PC-9 (cell line): ENCODE measurements at regions not wholly inside any gene's neighbourhood (a gene's known extent, or its start where the extent isn't known, plus 50 kb on each side); places are given as distances from the start of the nearest gene placed in this dataset.
A peak's percentile ranks its signal among the peaks of the same experiment; 100 is the strongest.

Experiments
- BruUV-seq: library from RNA; stranded (reverse); fragments of 400-500 nt; replicated peaks from 2 replicates; lab custom pipeline; 2021; lab: Mats Ljungman, UMichigan
- CTCF ChIA-PET: fragments of 300-600 bp; sonication (Branson Sonifier 250); formaldehyde crosslinking; loops from one replicate; lab custom pipeline; 2022; ENCODE audit warnings: antibody characterized with exemption; lab: Charles Lee
- POLR2A ChIA-PET: fragments of 300-600 bp; sonication (Branson Sonifier 250); formaldehyde crosslinking; loops from one replicate; lab custom pipeline; 2022; ENCODE audit warnings: antibody characterized with exemption; ENCODE audit not compliant: unreplicated experiment; lab: Charles Lee
- DNase-seq, 2 experiments: peaks; one replicate each; pipeline versions ENCODE4 v3.0.0 to v3.0.0-alpha.2; 2015 to 2022; ENCODE audit warnings: mixed read lengths in 1 of 2
- H2AFZ ChIP-seq: fragments of 200-600 bp; sonication (generic); 2 replicates; pipeline ENCODE4 v1.8.1; 2017; ENCODE audit warnings: antibody characterized with exemption
- H3F3A ChIP-seq: fragments of 200-600 bp; sonication (generic); 2 replicates; pipeline ENCODE4 v1.8.1; 2017; ENCODE audit warnings: antibody characterized with exemption, mild to moderate bottlenecking, low read depth; ENCODE audit not compliant: insufficient read depth
- H3K27ac ChIP-seq: fragments of 200-600 bp; sonication (generic); 2 replicates; pipeline ENCODE4 v1.6.1; 2016; ENCODE audit warnings: mixed run types
- H3K27me3 ChIP-seq: fragments of 200-600 bp; sonication (generic); 2 replicates; pipeline ENCODE4 v1.6.1; 2016; ENCODE audit warnings: low read depth, mixed run types; ENCODE audit not compliant: insufficient read depth
- H3K36me3 ChIP-seq: fragments of 200-600 bp; sonication (generic); 2 replicates; pipeline ENCODE4 v1.6.1; 2016; ENCODE audit warnings: low read depth, mixed run types
- H3K4me1 ChIP-seq: fragments of 200-600 bp; sonication (generic); replicated peaks from 2 replicates; pipeline ENCODE4 v1.6.1; 2016; ENCODE audit warnings: mixed run types; ENCODE audit not compliant: insufficient read depth
- H3K4me2 ChIP-seq: fragments of 200-600 bp; sonication (generic); 2 replicates; pipeline ENCODE4 v1.6.1; 2017; ENCODE audit warnings: mixed run types
- H3K4me3 ChIP-seq: fragments of 200-600 bp; sonication (generic); 2 replicates; pipeline ENCODE4 v1.6.1; 2016; ENCODE audit warnings: mixed run types
- H3K79me2 ChIP-seq: fragments of 200-600 bp; sonication (generic); 2 replicates; pipeline ENCODE4 v1.6.1; 2017; ENCODE audit warnings: low read depth, mixed run types
- H3K9me2 ChIP-seq: fragments of 200-600 bp; sonication (generic); 2 replicates; pipeline ENCODE4 v1.8.1; 2017; ENCODE audit warnings: mild to moderate bottlenecking; ENCODE audit not compliant: insufficient read depth
- H3K9me3 ChIP-seq: fragments of 200-600 bp; sonication (generic); 2 replicates; pipeline ENCODE4 v1.8.1; 2016; ENCODE audit warnings: low read depth; ENCODE audit not compliant: insufficient read depth
- H4K20me1 ChIP-seq: fragments of 200-600 bp; sonication (generic); 2 replicates; pipeline ENCODE4 v1.8.1; 2017; ENCODE audit not compliant: insufficient read depth
- EZH2 ChIP-seq: fragments of 200-600 bp; sonication (generic); IDR thresholded peaks from 2 replicates; pipeline ENCODE4 v1.8.0; 2017; ENCODE audit warnings: antibody characterized with exemption, low read depth
- intact Hi-C: fragments of 100-400 bp; cut with micrococcal nuclease; formaldehyde crosslinking; loops from one replicate; pipeline ENCODE4 v1.10.0; 2022; ENCODE audit not compliant: unreplicated experiment
- TF ChIP-seq, protein P1 (sequence below): fragments of 200-600 bp; sonication (generic); conservative IDR thresholded peaks from 2 replicates; pipeline ENCODE4 v1.6.1; 2017; ENCODE audit warnings: mixed run types, antibody characterized with exemption, mild to moderate bottlenecking, moderate library complexity

DNA sequence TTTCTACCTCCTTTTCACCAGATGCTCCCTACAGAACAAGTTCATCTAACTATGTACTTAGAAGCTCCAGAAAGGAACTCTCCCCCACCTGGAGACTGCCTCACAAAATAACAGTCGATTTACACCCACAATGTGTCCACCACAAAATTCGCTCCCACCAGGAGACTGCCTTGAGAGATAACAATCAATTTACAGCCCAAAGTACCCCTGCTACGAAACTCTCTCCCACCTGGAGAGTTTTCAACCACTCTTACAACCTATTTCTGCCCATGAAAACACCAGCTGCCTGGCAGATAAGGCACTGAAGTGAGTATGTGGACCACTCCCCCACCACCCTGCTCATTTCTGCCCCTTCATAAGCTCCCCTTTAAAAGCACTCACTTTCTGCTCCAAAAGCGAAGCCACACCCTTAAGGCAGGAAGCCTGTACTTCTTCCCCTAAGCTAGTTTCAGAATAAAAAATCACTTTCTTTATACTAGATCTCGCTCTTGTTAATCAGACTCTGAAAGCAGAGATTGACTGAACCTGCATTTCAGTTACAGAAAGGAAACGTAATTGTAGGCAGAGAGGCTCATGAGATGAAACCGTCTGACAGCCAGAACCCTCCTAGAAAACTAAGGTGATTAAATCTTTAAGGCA is 94.4 kb upstream of the RBBP8 start:
- H3K79me2 ChIP-seq, result no peaks in the 10 kb centered on the region
- no peak overlapping the region for H3K4me3 ChIP-seq
- peaks cover 13% of the 10 kb centered on the region for H3K4me1 ChIP-seq
- no peak overlapping the region for H3K27ac ChIP-seq
- BruUV-seq, result no TSS peak
- CTCF ChIA-PET, result no interaction called here
- H3K27me3 ChIP-seq, result no peaks in the 10 kb centered on the region
- no peaks in the 10 kb centered on the region for H3K36me3 ChIP-seq
- H3F3A ChIP-seq, result no peaks in the 10 kb centered on the region
- POLR2A ChIA-PET, result interaction anchor here (0.5 kb wide), 1 partner anchor 36 kb away, joined by 15 read pairs; no protein-coding TSS in a partner anchor
- intact Hi-C loops, result no loop called here
- no peak overlapping the region for H2AFZ ChIP-seq
- H4K20me1 ChIP-seq, result no peaks in the 10 kb centered on the region
- TF ChIP-seq EZH2, result no peak
- TF ChIP-seq, protein P1, sequence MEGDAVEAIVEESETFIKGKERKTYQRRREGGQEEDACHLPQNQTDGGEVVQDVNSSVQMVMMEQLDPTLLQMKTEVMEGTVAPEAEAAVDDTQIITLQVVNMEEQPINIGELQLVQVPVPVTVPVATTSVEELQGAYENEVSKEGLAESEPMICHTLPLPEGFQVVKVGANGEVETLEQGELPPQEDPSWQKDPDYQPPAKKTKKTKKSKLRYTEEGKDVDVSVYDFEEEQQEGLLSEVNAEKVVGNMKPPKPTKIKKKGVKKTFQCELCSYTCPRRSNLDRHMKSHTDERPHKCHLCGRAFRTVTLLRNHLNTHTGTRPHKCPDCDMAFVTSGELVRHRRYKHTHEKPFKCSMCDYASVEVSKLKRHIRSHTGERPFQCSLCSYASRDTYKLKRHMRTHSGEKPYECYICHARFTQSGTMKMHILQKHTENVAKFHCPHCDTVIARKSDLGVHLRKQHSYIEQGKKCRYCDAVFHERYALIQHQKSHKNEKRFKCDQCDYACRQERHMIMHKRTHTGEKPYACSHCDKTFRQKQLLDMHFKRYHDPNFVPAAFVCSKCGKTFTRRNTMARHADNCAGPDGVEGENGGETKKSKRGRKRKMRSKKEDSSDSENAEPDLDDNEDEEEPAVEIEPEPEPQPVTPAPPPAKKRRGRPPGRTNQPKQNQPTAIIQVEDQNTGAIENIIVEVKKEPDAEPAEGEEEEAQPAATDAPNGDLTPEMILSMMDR, result no peak
- no peak for DNase-seq
- H3K9me3 ChIP-seq, result no peaks in the 10 kb centered on the region
- no peaks in the 10 kb centered on the region for H3K9me2 ChIP-seq
- H3K4me2 ChIP-seq, result 0 out of 2 replicates have a peak overlapping the region, but pooled peaks have one; percentile 16

DNA sequence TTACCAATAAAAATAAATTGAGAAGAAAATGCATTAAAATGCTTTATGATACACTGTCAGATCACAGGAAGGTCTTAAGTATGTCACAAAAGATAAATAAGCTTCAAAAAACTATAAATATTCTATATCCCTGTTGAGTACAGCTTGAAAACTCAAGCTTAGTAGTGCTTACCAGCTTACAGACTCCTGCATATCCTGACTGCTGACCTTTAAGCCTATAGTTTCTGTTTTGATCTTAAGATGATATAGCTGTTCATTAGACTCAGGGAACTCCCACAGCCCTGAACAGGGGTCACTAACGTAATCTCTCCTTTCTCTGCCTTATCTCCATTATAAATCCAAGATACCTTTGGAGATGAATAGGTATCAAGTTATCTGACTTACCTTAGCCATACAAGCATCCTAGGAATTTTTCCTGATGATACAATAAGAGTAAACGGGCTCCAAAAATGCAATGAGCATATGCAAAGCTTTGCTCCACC is 93.7 kb upstream of the RBBP8 start:
- peaks cover 20% of the 10 kb centered on the region for H3K4me1 ChIP-seq
- no peak overlapping the region for H3K27ac ChIP-seq
- intact Hi-C loops, result no loop called here

DNA sequence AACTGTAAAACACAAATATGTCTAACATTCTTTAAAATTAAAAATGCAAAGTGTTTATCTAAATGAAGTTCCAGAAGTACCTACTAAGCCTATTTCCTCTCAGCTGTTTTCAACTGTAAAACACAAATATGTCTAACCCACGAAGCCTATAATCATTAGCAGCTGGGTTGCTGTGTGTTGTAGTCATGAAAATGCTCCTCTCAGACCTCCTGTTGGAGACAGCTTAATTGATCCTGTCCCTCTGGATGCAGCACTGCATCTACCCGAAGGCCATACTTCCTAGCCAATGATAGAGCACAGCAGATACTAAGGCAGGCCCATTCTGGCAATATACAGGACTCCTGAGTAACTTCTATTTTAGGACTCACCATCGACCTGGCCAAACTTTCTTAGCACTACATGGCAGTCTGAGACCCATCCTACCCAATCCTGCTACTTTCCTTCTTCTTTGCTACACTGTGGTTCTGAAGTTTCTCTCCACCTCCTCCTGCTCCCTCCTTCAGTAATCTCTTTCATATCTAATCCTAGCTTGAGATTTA is 92.5 kb upstream of the RBBP8 start:
- H3K9me3 ChIP-seq, result no peaks in the 10 kb centered on the region
- no peak overlapping the region for H3K4me3 ChIP-seq
- no peaks in the 10 kb centered on the region for H3K79me2 ChIP-seq
- BruUV-seq, result no TSS peak
- H3K36me3 ChIP-seq, result no peaks in the 10 kb centered on the region
- peaks cover 29% of the 10 kb centered on the region for H3K4me1 ChIP-seq
- POLR2A ChIA-PET, result no interaction called here
- H3K27ac ChIP-seq, result no peak overlapping the region
- no peaks in the 10 kb centered on the region for H3K27me3 ChIP-seq
- TF ChIP-seq, protein P1, result no peak
- no peak for TF ChIP-seq EZH2
- DNase-seq, result no peak
- H3K4me2 ChIP-seq, result no peak overlapping the region
- no peaks in the 10 kb centered on the region for H4K20me1 ChIP-seq
- H3K9me2 ChIP-seq, result no peaks in the 10 kb centered on the region
- CTCF ChIA-PET, result no interaction called here
- intact Hi-C loops, result no loop called here
- no peak overlapping the region for H2AFZ ChIP-seq
- H3F3A ChIP-seq, result no peaks in the 10 kb centered on the region

More for the DNA sequence above, 93.7 kb upstream of the RBBP8 start:
- Histone ChIP-seq H3K9me3 (no peaks in the 10 kb centered on the region), H2AFZ (no peak overlapping the region), H3K4me2 (0 out of 2 replicates have a peak overlapping the region, but pooled peaks have one; percentile 16), H3F3A (no peaks in the 10 kb centered on the region), H3K36me3 (no peaks in the 10 kb centered on the region), H4K20me1 (no peaks in the 10 kb centered on the region), H3K79me2 (no peaks in the 10 kb centered on the region), H3K4me3 (no peak overlapping the region), H3K9me2 (no peaks in the 10 kb centered on the region), H3K27me3 (no peaks in the 10 kb centered on the region)
- DNase-seq, result no peak
- BruUV-seq, result no TSS peak
- CTCF ChIA-PET, result interaction anchor here (0.8 kb wide), 1 partner anchor 26 kb away, joined by 5 read pairs; no protein-coding TSS in a partner anchor
- TF ChIP-seq, protein P1, result no peak
- no peak for TF ChIP-seq EZH2
- POLR2A ChIA-PET, result interaction anchor here (0.5 kb wide), 1 partner anchor 35 kb away, joined by 15 read pairs; no protein-coding TSS in a partner anchor
